Neural cell (in vitro differentiated cells): ENCODE measurements at regions not wholly inside any gene's neighbourhood (a gene's known extent, or its start where the extent isn't known, plus 50 kb on each side); places are given as distances from the start of the nearest gene placed in this dataset.

Source experiments
- CTCF ChIP-seq: fragments of 450-650 bp; IDR thresholded peaks from 2 replicates; pipeline ENCODE4 v1.5.1; 2014; ENCODE audit warnings: antibody characterized with exemption, mild to moderate bottlenecking, moderate library complexity; ENCODE audit not compliant: poor library complexity, severe bottlenecking
- EZH2 ChIP-seq: fragments of 200-600, 300-800 bp; shearing (Covaris generic), sonication (generic); IDR thresholded peaks from 2 replicates; pipeline ENCODE4 v1.6.1; 2014; ENCODE audit warnings: antibody characterized with exemption, low read length, borderline replicate concordance, mild to moderate bottlenecking; ENCODE audit not compliant: insufficient read depth, poor library complexity, severe bottlenecking
- MXI1 ChIP-seq: fragments of 450-650 bp; conservative IDR thresholded peaks from 2 replicates; pipeline ENCODE4 v1.6.1; 2014; ENCODE audit warnings: antibody characterized with exemption, mild to moderate bottlenecking; ENCODE audit not compliant: poor library complexity, severe bottlenecking
- POLR2AphosphoS5 ChIP-seq: IDR thresholded peaks from 2 replicates; pipeline ENCODE4 v1.6.1; 2012

GRCh38 chr2:76692908-76693307 lies 829.3 kb downstream of the LRRTM4 start:
- TF ChIP-seq EZH2: no peak
- no peak for TF ChIP-seq CTCF
- peak; percentile 77 for TF ChIP-seq POLR2AphosphoS5
- TF ChIP-seq MXI1: no peak
